HG03442 (cell line): ENCODE measurements at regions not wholly inside any gene's neighbourhood (a gene's known extent, or its start where the extent isn't known, plus 50 kb on each side); places are given as distances from the start of the nearest gene placed in this dataset.

Experiments
- ATAC-seq: cut with Tn5 transposase; IDR thresholded peaks from one replicate; pipeline ENCODE4 v1.9.1; 2021; ENCODE audit warnings: mild to moderate bottlenecking, moderate library complexity; ENCODE audit not compliant: unreplicated experiment

DNA sequence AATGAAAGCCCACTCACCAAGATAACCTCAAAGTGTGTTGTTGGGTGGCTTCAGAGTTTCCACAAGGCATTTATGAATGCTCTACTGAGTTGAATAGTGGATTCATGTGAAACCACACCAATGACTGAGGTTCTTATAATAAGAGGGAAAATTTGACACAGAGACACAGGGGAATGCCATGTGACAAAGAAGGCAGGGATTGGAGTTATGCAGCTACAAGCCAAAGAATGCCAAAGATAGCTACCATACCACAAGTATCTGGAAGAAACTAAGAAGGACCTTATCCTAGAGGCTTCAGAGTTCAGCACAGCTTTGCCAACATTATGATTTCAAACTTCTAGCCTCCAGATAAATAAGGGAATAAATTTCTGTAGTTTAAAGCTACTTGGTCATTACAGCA lies 68.0 kb upstream of the PCDH15 start:
- no peak for ATAC-seq

DNA sequence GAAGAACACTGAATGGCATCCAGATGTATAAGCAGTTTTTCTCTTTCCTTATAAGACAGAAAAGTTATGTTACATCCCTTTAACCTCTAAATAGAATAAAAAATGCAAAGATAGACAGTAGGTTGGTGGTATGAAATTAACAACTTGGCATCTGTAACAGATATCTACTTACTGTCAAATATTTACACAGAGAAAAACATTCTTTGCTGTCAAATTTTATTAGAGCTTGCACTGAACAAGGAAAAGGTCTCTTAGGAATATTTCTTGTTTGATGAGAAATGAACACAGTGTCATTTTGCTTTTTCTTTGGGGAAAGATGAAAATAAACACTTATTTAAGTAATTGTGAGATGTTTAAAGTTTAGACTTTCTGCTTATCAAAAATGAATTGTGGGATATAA lies 65.6 kb upstream of the PCDH15 start:
- no peak for ATAC-seq

DNA sequence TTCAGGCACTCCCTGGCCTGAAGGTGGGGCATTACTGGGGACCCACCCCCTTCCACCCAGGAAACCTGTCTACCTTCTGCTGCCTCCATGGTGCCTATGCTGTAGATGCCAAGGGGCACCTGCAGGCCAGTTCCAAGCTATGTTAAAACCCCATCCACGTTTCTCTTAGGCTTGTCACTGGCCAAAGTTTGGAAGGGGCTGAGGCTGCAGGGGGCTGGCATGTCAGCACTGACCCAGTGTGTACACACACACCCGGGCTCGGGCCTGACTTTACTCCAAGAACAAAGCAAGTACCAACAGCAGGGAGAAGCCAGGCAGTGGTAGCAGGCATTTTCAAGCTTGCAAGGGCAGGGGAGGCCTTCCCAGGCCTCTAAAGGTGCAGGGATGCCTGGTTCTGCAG lies 53.8 kb upstream of the PCDH15 start:
- no peak for ATAC-seq

DNA sequence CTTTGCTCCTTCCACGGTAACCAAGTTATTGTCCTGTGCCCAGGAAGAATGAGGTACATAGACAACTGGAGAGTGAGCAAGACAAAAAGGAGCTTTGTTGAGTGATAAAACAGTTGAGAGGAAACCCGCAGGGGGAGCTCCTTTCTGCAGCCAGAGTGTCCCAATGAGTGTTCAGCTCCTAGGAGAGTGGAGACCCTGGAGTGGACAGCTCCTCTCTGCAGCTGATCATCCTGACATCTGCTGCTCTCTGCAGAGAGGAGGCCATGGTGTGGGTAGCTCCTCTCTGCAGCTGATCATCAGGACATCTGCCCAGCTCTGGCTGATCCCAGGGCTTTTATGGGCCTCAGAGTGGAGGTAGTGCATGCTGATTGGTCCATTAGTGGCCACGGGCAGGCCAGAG lies 53.4 kb upstream of the PCDH15 start:
- no peak for ATAC-seq

DNA sequence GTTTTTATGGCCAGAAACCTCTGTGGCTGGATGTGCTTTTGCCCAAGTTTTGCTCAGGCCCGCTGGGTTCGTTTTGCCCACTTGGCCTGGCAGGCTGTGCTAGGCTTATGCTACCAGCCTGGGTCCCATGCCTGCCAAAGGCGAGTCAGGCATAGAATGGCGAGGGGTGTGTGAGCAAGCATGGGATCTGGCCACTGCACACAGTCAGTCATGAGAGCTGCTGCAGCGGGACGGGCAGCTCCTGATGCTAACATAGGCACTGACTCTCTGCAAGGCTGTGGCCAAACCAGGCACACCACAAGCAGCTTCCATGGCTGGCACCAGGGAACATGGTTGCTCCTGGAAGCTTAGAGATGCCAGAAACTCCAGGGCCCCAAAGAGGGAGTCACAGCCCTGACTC lies 52.9 kb upstream of the PCDH15 start:
- ATAC-seq, result no peak
